GM12892 (cell line): ENCODE measurements at regions not wholly inside any gene's neighbourhood (a gene's known extent, or its start where the extent isn't known, plus 50 kb on each side); places are given as distances from the start of the nearest gene placed in this dataset.
A peak's percentile ranks its signal among the peaks of the same experiment; 100 is the strongest.
"Not testable (repeated sequence)": the region's sequence is repeated elsewhere in the genome, so short reads cannot be mapped to it uniquely, and the experiment has no call there.

Experiments
- DNase-seq: peaks from one replicate; pipeline ENCODE4 v3.0.0; 2011; ENCODE audit not compliant: insufficient read length
- FAIRE-seq: peaks from 2 replicates; lab custom pipeline; 2011; peaks lifted over from hg19 to GRCh38; lab: Jason Lieb, UNC
- POLR2A ChIP-seq: IDR thresholded peaks from 2 replicates; pipeline ENCODE4 v1.6.1; 2011; ENCODE audit warnings: low read depth, low read length, control low read depth
- POLR2AphosphoS5 ChIP-seq: IDR thresholded peaks from 2 replicates; pipeline ENCODE4 v1.6.1; 2011; ENCODE audit warnings: low read depth, low read length, control low read depth
- TAF1 ChIP-seq: IDR thresholded peaks from 2 replicates; pipeline ENCODE4 v1.6.1; 2011; ENCODE audit warnings: low read depth, mild to moderate bottlenecking, control low read depth, low read length, borderline replicate concordance

- FAIRE-seq (no peak), DNase-seq (no peak)
- TF ChIP-seq POLR2A (no peak), POLR2AphosphoS5 (no peak), TAF1 (no peak)
Observed at GRCh38 chr5:21594566-21594965, 1258.6 kb downstream of the CDH12 start.

- FAIRE-seq, result no peak
- DNase-seq, result no peak
- TF ChIP-seq POLR2A (no peak), TAF1 (no peak)
Observed at GRCh38 chr5:21593261-21593660, 1259.9 kb downstream of the CDH12 start.

GRCh38 chr5:21581508-21581907 lies 1271.6 kb downstream of the CDH12 start:
- DNase-seq, result no peak
- TF ChIP-seq POLR2A (no peak), POLR2AphosphoS5 (no peak), TAF1 (no peak)
- no peak for FAIRE-seq

- TF ChIP-seq TAF1 (no peak), POLR2A (no peak), POLR2AphosphoS5 (no peak)
- no peak for FAIRE-seq
- no peak for DNase-seq
Observed at GRCh38 chr5:21574961-21575360, 1278.2 kb downstream of the CDH12 start.

GRCh38 chr5:21574438-21574837 lies 1278.7 kb downstream of the CDH12 start:
- DNase-seq (no peak), FAIRE-seq (no peak)
- no peak for TF ChIP-seq TAF1
- TF ChIP-seq POLR2AphosphoS5, result no peak

- FAIRE-seq, result no peak
- TF ChIP-seq POLR2AphosphoS5 (no peak), TAF1 (no peak), POLR2A (no peak)
- no peak for DNase-seq
Observed at GRCh38 chr5:21573416-21574314, 1279.5 kb downstream of the CDH12 start.

- DNase-seq, result not testable (repeated sequence)
- FAIRE-seq, result peak; percentile 21
Observed at GRCh38 chr5:21571196-21571595, 1281.9 kb downstream of the CDH12 start.

- not testable (repeated sequence) for DNase-seq, FAIRE-seq
Observed at GRCh38 chr5:21559109-21559508, 1294.0 kb downstream of the CDH12 start.

GRCh38 chr5:21552263-21552662 lies 1300.9 kb downstream of the CDH12 start:
- not testable (repeated sequence) for FAIRE-seq, DNase-seq

GRCh38 chr5:21550916-21551315 lies 1302.2 kb downstream of the CDH12 start:
- DNase-seq, FAIRE-seq: not testable (repeated sequence)

GRCh38 chr5:21547656-21548055 lies 1305.5 kb downstream of the CDH12 start:
- DNase-seq, FAIRE-seq: not testable (repeated sequence)

- not testable (repeated sequence) for DNase-seq, FAIRE-seq
Observed at GRCh38 chr5:21535114-21535513, 1318.0 kb downstream of the CDH12 start.

- not testable (repeated sequence) for DNase-seq, FAIRE-seq
Observed at GRCh38 chr5:21521157-21521556, 1332.0 kb downstream of the CDH12 start.

- not testable (repeated sequence) for FAIRE-seq, DNase-seq
Observed at GRCh38 chr5:21496926-21497325, 1356.2 kb downstream of the CDH12 start.

GRCh38 chr5:21496056-21496455 lies 1357.1 kb downstream of the CDH12 start:
- DNase-seq, FAIRE-seq: not testable (repeated sequence)

- not testable (repeated sequence) for DNase-seq, FAIRE-seq
Observed at GRCh38 chr5:21495235-21495634, 1357.9 kb downstream of the CDH12 start.

GRCh38 chr5:21494033-21494432 lies 1359.1 kb downstream of the CDH12 start:
- DNase-seq, FAIRE-seq: not testable (repeated sequence)

GRCh38 chr5:21491182-21491581 lies 1362.0 kb downstream of the CDH12 start:
- not testable (repeated sequence) for FAIRE-seq, DNase-seq

- not testable (repeated sequence) for DNase-seq
Observed at GRCh38 chr5:21488828-21489227, 1364.3 kb downstream of the CDH12 start.

More at GRCh38 chr5:21488828-21489227, 1364.3 kb downstream of the CDH12 start:
- FAIRE-seq, result not testable (repeated sequence)
